A549 (cell line): ENCODE measurements at regions not wholly inside any gene's neighbourhood (a gene's known extent, or its start where the extent isn't known, plus 50 kb on each side); places are given as distances from the start of the nearest gene placed in this dataset.

Source experiments
- ESRRA ChIP-seq: fragments of 150-350 bp; IDR thresholded peaks from 2 replicates; pipeline ENCODE4 v1.6.1; 2014; ENCODE audit warnings: mild to moderate bottlenecking, low read length, borderline replicate concordance
- KDM5A ChIP-seq: fragments of 200-600 bp; sonication (generic); IDR thresholded peaks from 2 replicates; pipeline ENCODE4 v1.6.1; 2016; ENCODE audit warnings: antibody characterized with exemption, mild to moderate bottlenecking
- MYC ChIP-seq: IDR thresholded peaks from 2 replicates; pipeline ENCODE4 v1.6.1; 2012; ENCODE audit warnings: mild to moderate bottlenecking, inconsistent platforms, low read length, improper control_type of control experiment, borderline replicate concordance
- NFE2L2 ChIP-seq: fragments of 150-350 bp; conservative IDR thresholded peaks from 2 replicates; pipeline ENCODE4 v1.6.1; 2014; ENCODE audit warnings: low read length
- TF ChIP-seq, protein P1 (sequence below): fragments of >200 bp; sonication (Bioruptor Twin); formaldehyde crosslinking; IDR thresholded peaks from 3 replicates; pipeline ENCODE4 v1.5.1; 2016

DNA sequence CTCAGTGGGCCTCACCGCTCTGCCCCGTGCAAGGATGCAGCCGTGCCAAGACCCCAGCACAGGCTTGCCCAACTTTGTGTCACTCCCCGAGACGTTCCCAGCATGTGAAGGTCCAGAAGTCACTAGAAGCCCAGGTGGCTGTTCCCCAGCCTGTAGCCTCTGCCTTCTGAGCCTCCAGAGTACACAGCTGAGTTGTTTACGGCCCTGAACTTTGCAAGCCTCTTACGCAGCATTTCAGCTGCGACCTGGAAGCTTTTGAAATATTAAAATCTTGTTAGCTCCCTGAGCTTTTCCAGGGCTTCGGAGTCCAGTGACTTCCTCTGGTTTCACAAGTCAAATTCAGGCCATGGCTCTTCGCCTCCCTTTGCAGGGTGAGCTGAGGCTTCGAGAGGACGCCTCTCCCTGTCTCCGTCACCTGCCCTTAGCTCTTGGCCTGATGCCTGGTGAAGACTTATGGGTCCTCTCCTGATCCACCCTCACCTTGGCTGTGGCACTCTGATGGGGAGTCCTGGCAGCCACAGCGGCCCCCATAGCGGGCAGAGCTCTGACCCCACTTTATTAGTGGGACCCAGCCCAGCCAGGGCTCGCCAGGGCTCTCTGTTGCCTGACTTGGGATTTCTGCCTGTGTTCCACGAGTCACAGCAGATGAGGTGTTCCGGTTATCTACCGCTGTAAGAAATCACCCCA lies 76.5 kb upstream of the HPCAL1 start:
- TF ChIP-seq, protein P1, sequence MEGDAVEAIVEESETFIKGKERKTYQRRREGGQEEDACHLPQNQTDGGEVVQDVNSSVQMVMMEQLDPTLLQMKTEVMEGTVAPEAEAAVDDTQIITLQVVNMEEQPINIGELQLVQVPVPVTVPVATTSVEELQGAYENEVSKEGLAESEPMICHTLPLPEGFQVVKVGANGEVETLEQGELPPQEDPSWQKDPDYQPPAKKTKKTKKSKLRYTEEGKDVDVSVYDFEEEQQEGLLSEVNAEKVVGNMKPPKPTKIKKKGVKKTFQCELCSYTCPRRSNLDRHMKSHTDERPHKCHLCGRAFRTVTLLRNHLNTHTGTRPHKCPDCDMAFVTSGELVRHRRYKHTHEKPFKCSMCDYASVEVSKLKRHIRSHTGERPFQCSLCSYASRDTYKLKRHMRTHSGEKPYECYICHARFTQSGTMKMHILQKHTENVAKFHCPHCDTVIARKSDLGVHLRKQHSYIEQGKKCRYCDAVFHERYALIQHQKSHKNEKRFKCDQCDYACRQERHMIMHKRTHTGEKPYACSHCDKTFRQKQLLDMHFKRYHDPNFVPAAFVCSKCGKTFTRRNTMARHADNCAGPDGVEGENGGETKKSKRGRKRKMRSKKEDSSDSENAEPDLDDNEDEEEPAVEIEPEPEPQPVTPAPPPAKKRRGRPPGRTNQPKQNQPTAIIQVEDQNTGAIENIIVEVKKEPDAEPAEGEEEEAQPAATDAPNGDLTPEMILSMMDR: no peak
- no peak for TF ChIP-seq NFE2L2
- TF ChIP-seq MYC: no peak
- no peak for TF ChIP-seq ESRRA
- TF ChIP-seq KDM5A: no peak
